SK-N-SH treated with all-trans-retinoic acid at 6 μM for 48 hours (cell line): ENCODE measurements at regions not wholly inside any gene's neighbourhood (a gene's known extent, or its start where the extent isn't known, plus 50 kb on each side); places are given as distances from the start of the nearest gene placed in this dataset.

Experiments used
- ARNTL ChIP-seq: fragments of 450-650 bp; formaldehyde crosslinking; IDR thresholded peaks from 2 replicates; pipeline ENCODE4 v1.5.0; 2020; ENCODE audit warnings: low read depth, mild to moderate bottlenecking, moderate library complexity, borderline replicate concordance
- CREB5 ChIP-seq: fragments of 250-450 bp; sonication (Bioruptor Pico); IDR thresholded peaks from 2 replicates; pipeline ENCODE4 v1.5.1; 2020; ENCODE audit warnings: low read depth, mild to moderate bottlenecking, moderate library complexity
- GLIS3 ChIP-seq: fragments of 250-450 bp; sonication (Bioruptor Pico); IDR thresholded peaks from 2 replicates; pipeline ENCODE4 v1.5.0; 2020; ENCODE audit warnings: mild to moderate bottlenecking, moderate library complexity
- OSR1 ChIP-seq: fragments of 250-450 bp; sonication (Bioruptor Pico); IDR thresholded peaks from 2 replicates; pipeline ENCODE4 v1.8.0; 2022; ENCODE audit warnings: moderate library complexity, mild to moderate bottlenecking, inconsistent platforms
- POU6F1 ChIP-seq: fragments of 250-450 bp; sonication (Bioruptor Pico); IDR thresholded peaks from 2 replicates; pipeline ENCODE4 v1.8.0; 2021; ENCODE audit warnings: low read depth, mild to moderate bottlenecking, moderate library complexity, borderline replicate concordance
- PPARA ChIP-seq: fragments of 250-450 bp; sonication (Bioruptor Pico); IDR thresholded peaks from 2 replicates; pipeline ENCODE4 v1.5.0; 2020; ENCODE audit warnings: mild to moderate bottlenecking, borderline replicate concordance
- RARB ChIP-seq: fragments of 250-450 bp; sonication (Bioruptor Pico); IDR thresholded peaks from 2 replicates; pipeline ENCODE4 v1.8.0; 2021; ENCODE audit warnings: mild to moderate bottlenecking, moderate library complexity
- SNAI2 ChIP-seq: fragments of 250-450 bp; sonication (Bioruptor Pico); IDR thresholded peaks from 2 replicates; pipeline ENCODE4 v1.5.0; 2020; ENCODE audit warnings: mild to moderate bottlenecking, moderate library complexity
- ZFP3 ChIP-seq: fragments of 250-450 bp; sonication (Bioruptor Pico); IDR thresholded peaks from 2 replicates; pipeline ENCODE4 v1.5.0; 2020; ENCODE audit warnings: mild to moderate bottlenecking, moderate library complexity
- ZNF70 ChIP-seq: fragments of 450-650 bp; formaldehyde crosslinking; IDR thresholded peaks from 2 replicates; pipeline ENCODE4 v1.5.0; 2020; ENCODE audit warnings: mild to moderate bottlenecking, moderate library complexity
- ZNF8 ChIP-seq: fragments of 450-650 bp; formaldehyde crosslinking; IDR thresholded peaks from 2 replicates; pipeline ENCODE4 v1.5.0; 2020; ENCODE audit warnings: mild to moderate bottlenecking, moderate library complexity
- TF ChIP-seq, protein P1 (sequence below): fragments of 250-450 bp; sonication (Bioruptor Pico); IDR thresholded peaks from 2 replicates; pipeline ENCODE4 v1.5.1; 2021; ENCODE audit warnings: mild to moderate bottlenecking, moderate library complexity
- TF ChIP-seq, protein P2 (sequence below): fragments of 250-450 bp; sonication (Bioruptor Pico); IDR thresholded peaks from 2 replicates; pipeline ENCODE4 v1.8.0; 2020; ENCODE audit warnings: mild to moderate bottlenecking, moderate library complexity, borderline replicate concordance

- TF ChIP-seq ZFP3 (no peak), OSR1 (CRISPR knock-in tag) (no peak), ZNF70 (CRISPR knock-in tag) (no peak), CREB5 (CRISPR knock-in tag) (no peak), GLIS3 (CRISPR knock-in tag) (no peak), PPARA (CRISPR knock-in tag) (no peak), RARB (no peak), SNAI2 (CRISPR knock-in tag) (no peak), POU6F1 (CRISPR knock-in tag) (no peak), ARNTL (CRISPR knock-in tag) (no peak), ZNF8 (CRISPR knock-in tag) (no peak)
- TF ChIP-seq, protein P1, sequence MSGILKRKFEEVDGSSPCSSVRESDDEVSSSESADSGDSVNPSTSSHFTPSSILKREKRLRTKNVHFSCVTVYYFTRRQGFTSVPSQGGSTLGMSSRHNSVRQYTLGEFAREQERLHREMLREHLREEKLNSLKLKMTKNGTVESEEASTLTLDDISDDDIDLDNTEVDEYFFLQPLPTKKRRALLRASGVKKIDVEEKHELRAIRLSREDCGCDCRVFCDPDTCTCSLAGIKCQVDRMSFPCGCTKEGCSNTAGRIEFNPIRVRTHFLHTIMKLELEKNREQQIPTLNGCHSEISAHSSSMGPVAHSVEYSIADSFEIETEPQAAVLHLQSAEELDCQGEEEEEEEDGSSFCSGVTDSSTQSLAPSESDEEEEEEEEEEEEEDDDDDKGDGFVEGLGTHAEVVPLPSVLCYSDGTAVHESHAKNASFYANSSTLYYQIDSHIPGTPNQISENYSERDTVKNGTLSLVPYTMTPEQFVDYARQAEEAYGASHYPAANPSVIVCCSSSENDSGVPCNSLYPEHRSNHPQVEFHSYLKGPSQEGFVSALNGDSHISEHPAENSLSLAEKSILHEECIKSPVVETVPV (CRISPR knock-in tag) = no peak
- TF ChIP-seq, protein P2, sequence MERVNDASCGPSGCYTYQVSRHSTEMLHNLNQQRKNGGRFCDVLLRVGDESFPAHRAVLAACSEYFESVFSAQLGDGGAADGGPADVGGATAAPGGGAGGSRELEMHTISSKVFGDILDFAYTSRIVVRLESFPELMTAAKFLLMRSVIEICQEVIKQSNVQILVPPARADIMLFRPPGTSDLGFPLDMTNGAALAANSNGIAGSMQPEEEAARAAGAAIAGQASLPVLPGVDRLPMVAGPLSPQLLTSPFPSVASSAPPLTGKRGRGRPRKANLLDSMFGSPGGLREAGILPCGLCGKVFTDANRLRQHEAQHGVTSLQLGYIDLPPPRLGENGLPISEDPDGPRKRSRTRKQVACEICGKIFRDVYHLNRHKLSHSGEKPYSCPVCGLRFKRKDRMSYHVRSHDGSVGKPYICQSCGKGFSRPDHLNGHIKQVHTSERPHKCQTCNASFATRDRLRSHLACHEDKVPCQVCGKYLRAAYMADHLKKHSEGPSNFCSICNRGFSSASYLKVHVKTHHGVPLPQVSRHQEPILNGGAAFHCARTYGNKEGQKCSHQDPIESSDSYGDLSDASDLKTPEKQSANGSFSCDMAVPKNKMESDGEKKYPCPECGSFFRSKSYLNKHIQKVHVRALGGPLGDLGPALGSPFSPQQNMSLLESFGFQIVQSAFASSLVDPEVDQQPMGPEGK (CRISPR knock-in tag) = no peak
Observed at GRCh38 chr2:223199531-223200515, 147.8 kb downstream of the KCNE4 start.
